ENCODE measurements at regions not wholly inside any gene's neighbourhood (a gene's known extent, or its start where the extent isn't known, plus 50 kb on each side); places are given as distances from the start of the nearest gene placed in this dataset.

GRCh38 chr13:29993716-29994488, 143.5 kb upstream of the UBL3 start:
- H3K27ac ChIP-seq (ENCODE audit: low read length): no peak overlapping the region
- ATAC-seq (replicated peaks in 1 of 4): no peak
- no peak overlapping the region for H3K4me3 ChIP-seq (ENCODE audit: control insufficient read depth in 1 of 2, extremely low read depth in 1 of 2, low read length in 1 of 2)
- ChIA-PET POLR2A (interaction anchor here in 1 of 2 donors (0.6 kb wide), 2 partner anchors 42 to 98 kb away, joined by 4 to 7 read pairs; no protein-coding TSS in a partner anchor), CTCF (interaction anchor here in 1 of 2 donors (0.6 kb wide), 1 partner anchor 125 kb away, joined by 3 read pairs; no protein-coding TSS in a partner anchor)
- Mint-ChIP-seq H3K36me3 (no peaks in the 10 kb centered on the region), H3K27me3 (no peaks in the 10 kb centered on the region), H3K27ac (no peak overlapping the region), H3K4me3 (no peak overlapping the region), H3K9me3 (no peaks in the 10 kb centered on the region), H3K4me1 (no peaks in the 10 kb centered on the region)
- 56% methylated on average over 5 of the region's 12 CpGs for WGBS (ENCODE audit: insufficient coverage)
- DNase-seq: no peak
- no peaks in the 10 kb centered on the region for H3K4me1 ChIP-seq (ENCODE audit: control insufficient read depth in 1 of 2, extremely low read depth in 1 of 2, insufficient read depth in 2 of 2, low read length in 2 of 2)
- no peaks in the 10 kb centered on the region for H3K36me3 ChIP-seq (ENCODE audit: control insufficient read depth in 2 of 2, extremely low read depth in 1 of 2, insufficient read depth in 1 of 2, low read length in 1 of 2)
- H3K27me3 ChIP-seq (replicated peaks in 1 of 2; ENCODE audit: control insufficient read depth in 2 of 2, extremely low read depth in 1 of 2, insufficient read depth in 2 of 2, low read length in 1 of 2): peaks cover 0 to 2% of the 10 kb centered on the region in 2 experiments
- H3K9me3 ChIP-seq: no peaks in the 10 kb centered on the region

- Mint-ChIP-seq H3K36me3 (peaks cover 1% of the 10 kb centered on the region), H3K27me3 (no peaks in the 10 kb centered on the region), H3K4me1 (no peaks in the 10 kb centered on the region), H3K9me3 (peaks cover 1 to 2% (median 1%) of the 10 kb centered on the region in 3 donors), H3K4me3 (no peak overlapping the region), H3K27ac (no peak overlapping the region)
- DNase-seq (no peak), ATAC-seq (replicated peaks in 1 of 4) (no peak)
- POLR2A ChIA-PET: interaction anchor here in 1 of 2 donors (0.6 kb wide), 1 partner anchor 98 kb away, joined by 7 read pairs; no protein-coding TSS in a partner anchor
- Histone ChIP-seq H3K27ac (ENCODE audit: low read length) (no peak overlapping the region), H3K27me3 (replicated peaks in 1 of 2; ENCODE audit: control insufficient read depth in 2 of 2, extremely low read depth in 1 of 2, insufficient read depth in 2 of 2, low read length in 1 of 2) (peaks cover 0 to 8% of the 10 kb centered on the region in 2 experiments), H3K4me1 (ENCODE audit: control insufficient read depth in 1 of 2, extremely low read depth in 1 of 2, insufficient read depth in 2 of 2, low read length in 2 of 2) (no peaks in the 10 kb centered on the region), H3K36me3 (ENCODE audit: control insufficient read depth in 2 of 2, extremely low read depth in 1 of 2, insufficient read depth in 1 of 2, low read length in 1 of 2) (no peaks in the 10 kb centered on the region), H3K9me3 (no peaks in the 10 kb centered on the region), H3K4me3 (ENCODE audit: control insufficient read depth in 1 of 2, extremely low read depth in 1 of 2, low read length in 1 of 2) (no peak overlapping the region)
- 96% methylated on average over 4 of the region's 4 CpGs for WGBS (ENCODE audit: insufficient coverage)
- CTCF ChIA-PET: no interaction called here
Measured at GRCh38 chr13:29993196-29993595, 142.8 kb upstream of the UBL3 start.

GRCh38 chr13:29991343-29991742, 140.9 kb upstream of the UBL3 start:
- H3K27ac ChIP-seq (ENCODE audit: low read length): no peak overlapping the region
- H3K36me3 ChIP-seq (ENCODE audit: control insufficient read depth in 2 of 2, extremely low read depth in 1 of 2, insufficient read depth in 1 of 2, low read length in 1 of 2): no peaks in the 10 kb centered on the region
- POLR2A ChIA-PET: interaction anchor here in 1 of 2 donors (0.5 kb wide), 1 partner anchor 148 kb away, joined by 3 read pairs; no protein-coding TSS in a partner anchor
- H3K27me3 ChIP-seq (replicated peaks in 1 of 2; ENCODE audit: control insufficient read depth in 2 of 2, extremely low read depth in 1 of 2, insufficient read depth in 2 of 2, low read length in 1 of 2): peaks cover 0 to 8% of the 10 kb centered on the region in 2 experiments
- no peak overlapping the region for H3K4me3 ChIP-seq (ENCODE audit: control insufficient read depth in 1 of 2, extremely low read depth in 1 of 2, low read length in 1 of 2)
- Mint-ChIP-seq H3K4me1 (no peaks in the 10 kb centered on the region), H3K27ac (no peak overlapping the region), H3K36me3 (peaks cover 9% of the 10 kb centered on the region), H3K27me3 (peaks cover 0 to 3% of the 10 kb centered on the region in 2 donors), H3K4me3 (no peak overlapping the region), H3K9me3 (peaks cover 9 to 16% (median 12%) of the 10 kb centered on the region in 3 donors)
- 78% methylated on average over 5 of the region's 6 CpGs for WGBS (ENCODE audit: insufficient coverage)
- H3K4me1 ChIP-seq (ENCODE audit: control insufficient read depth in 1 of 2, extremely low read depth in 1 of 2, insufficient read depth in 2 of 2, low read length in 2 of 2): no peaks in the 10 kb centered on the region
- ATAC-seq (replicated peaks in 1 of 4) (no peak), DNase-seq (no peak)
- CTCF ChIA-PET: no interaction called here
- H3K9me3 ChIP-seq: peaks cover 2% of the 10 kb centered on the region

GRCh38 chr13:29987340-29987739, 136.9 kb upstream of the UBL3 start:
- no peak for DNase-seq
- H3K4me3 ChIP-seq (ENCODE audit: control insufficient read depth in 1 of 2, extremely low read depth in 1 of 2, low read length in 1 of 2): no peak overlapping the region
- Mint-ChIP-seq H3K4me3 (no peak overlapping the region), H3K4me1 (no peaks in the 10 kb centered on the region), H3K27me3 (peaks cover 0 to 3% of the 10 kb centered on the region in 2 donors), H3K27ac (no peak overlapping the region), H3K36me3 (peaks cover 9% of the 10 kb centered on the region), H3K9me3 (peaks cover 9 to 20% (median 12%) of the 10 kb centered on the region in 3 donors)
- no peak overlapping the region for H3K27ac ChIP-seq (ENCODE audit: low read length)
- H3K4me1 ChIP-seq (ENCODE audit: control insufficient read depth in 1 of 2, extremely low read depth in 1 of 2, insufficient read depth in 2 of 2, low read length in 2 of 2): no peaks in the 10 kb centered on the region
- H3K27me3 ChIP-seq (replicated peaks in 1 of 2; ENCODE audit: control insufficient read depth in 2 of 2, extremely low read depth in 1 of 2, insufficient read depth in 2 of 2, low read length in 1 of 2): peaks cover 0 to 8% of the 10 kb centered on the region in 2 experiments
- no peaks in the 10 kb centered on the region for H3K36me3 ChIP-seq (ENCODE audit: control insufficient read depth in 2 of 2, extremely low read depth in 1 of 2, insufficient read depth in 1 of 2, low read length in 1 of 2)
- ChIA-PET CTCF (no interaction called here), POLR2A (no interaction called here)
- no peak for ATAC-seq (replicated peaks in 1 of 4)
- peaks cover 2% of the 10 kb centered on the region for H3K9me3 ChIP-seq

DNA sequence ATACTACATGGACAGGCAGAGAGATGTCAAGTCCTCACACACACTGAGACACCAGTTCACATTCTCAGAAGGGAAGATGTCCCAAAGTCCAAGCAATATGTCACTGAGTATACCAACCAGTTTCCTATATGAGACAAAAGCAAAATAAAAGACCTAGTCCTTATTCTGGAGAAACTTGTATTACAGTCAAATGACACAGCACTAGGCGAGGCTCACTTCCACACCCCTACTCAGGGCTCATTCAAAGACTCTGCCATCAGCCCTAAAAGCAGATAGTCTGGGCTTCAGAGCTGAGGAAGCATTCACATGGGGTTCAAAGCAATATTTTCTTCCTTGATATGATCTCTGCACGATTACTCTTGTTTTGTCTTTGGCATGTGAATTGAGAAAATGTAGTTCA, 129.9 kb upstream of the UBL3 start:
- DNase-seq (no peak), ATAC-seq (replicated peaks in 1 of 4) (no peak)
- POLR2A ChIA-PET: no interaction called here
- no peak overlapping the region for H3K27ac ChIP-seq (ENCODE audit: low read length)
- Mint-ChIP-seq H3K27ac (no peak overlapping the region), H3K4me3 (no peak overlapping the region), H3K9me3 (peaks cover 0 to 7% (median 4%) of the 10 kb centered on the region in 3 donors), H3K36me3 (no peaks in the 10 kb centered on the region), H3K4me1 (peaks cover 0 to 6% (median under 1%) of the 10 kb centered on the region in 3 donors), H3K27me3 (no peaks in the 10 kb centered on the region)
- no peaks in the 10 kb centered on the region for H3K27me3 ChIP-seq (replicated peaks in 1 of 2; ENCODE audit: control insufficient read depth in 2 of 2, extremely low read depth in 1 of 2, insufficient read depth in 2 of 2, low read length in 1 of 2)
- CTCF ChIA-PET: no interaction called here
- no peak overlapping the region for H3K4me3 ChIP-seq (ENCODE audit: control insufficient read depth in 1 of 2, extremely low read depth in 1 of 2, low read length in 1 of 2)
- H3K9me3 ChIP-seq: no peaks in the 10 kb centered on the region
- H3K36me3 ChIP-seq (ENCODE audit: control insufficient read depth in 2 of 2, extremely low read depth in 1 of 2, insufficient read depth in 1 of 2, low read length in 1 of 2): no peaks in the 10 kb centered on the region
- H3K4me1 ChIP-seq (ENCODE audit: control insufficient read depth in 1 of 2, extremely low read depth in 1 of 2, insufficient read depth in 2 of 2, low read length in 2 of 2): no peaks in the 10 kb centered on the region
- 80% methylated on average over 1 of the region's 2 CpGs for WGBS (ENCODE audit: insufficient coverage)

DNA sequence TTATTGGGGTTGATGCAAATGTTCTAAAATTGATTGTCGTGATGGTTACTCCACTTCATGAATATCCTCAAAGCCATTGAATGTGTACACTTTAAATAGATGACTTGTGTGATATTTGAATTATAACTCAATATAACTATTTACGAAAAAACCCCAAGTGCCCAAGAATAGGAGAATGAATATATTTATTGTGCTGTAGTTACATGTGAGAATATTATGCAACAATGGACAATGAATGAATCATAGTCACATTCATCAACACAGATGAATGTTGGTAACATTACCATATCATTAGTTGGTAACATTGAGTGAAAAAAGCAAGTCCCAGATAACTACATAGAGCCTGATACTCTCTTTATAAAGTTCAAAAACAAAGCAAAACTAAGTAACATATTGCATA, 127.8 kb upstream of the UBL3 start:
- no peaks in the 10 kb centered on the region for H3K9me3 ChIP-seq
- no peaks in the 10 kb centered on the region for H3K4me1 ChIP-seq (ENCODE audit: control insufficient read depth in 1 of 2, extremely low read depth in 1 of 2, insufficient read depth in 2 of 2, low read length in 2 of 2)
- H3K27ac ChIP-seq (ENCODE audit: low read length): no peak overlapping the region
- no peak overlapping the region for H3K4me3 ChIP-seq (ENCODE audit: control insufficient read depth in 1 of 2, extremely low read depth in 1 of 2, low read length in 1 of 2)
- H3K36me3 ChIP-seq (ENCODE audit: control insufficient read depth in 2 of 2, extremely low read depth in 1 of 2, insufficient read depth in 1 of 2, low read length in 1 of 2): no peaks in the 10 kb centered on the region
- Mint-ChIP-seq H3K36me3 (no peaks in the 10 kb centered on the region), H3K4me1 (peaks cover 0 to 8% (median 6%) of the 10 kb centered on the region in 3 donors), H3K9me3 (peaks cover 0 to 7% (median 4%) of the 10 kb centered on the region in 3 donors), H3K27ac (no peak overlapping the region), H3K27me3 (no peaks in the 10 kb centered on the region), H3K4me3 (no peak overlapping the region)
- WGBS (ENCODE audit: insufficient coverage): no CpG with 5 or more reads among the region's 2 CpGs
- ChIA-PET POLR2A (no interaction called here), CTCF (interaction anchor here in 1 of 2 donors (0.5 kb wide), 1 partner anchor 104 kb away, joined by 3 read pairs; no protein-coding TSS in a partner anchor)
- DNase-seq (no peak), ATAC-seq (replicated peaks in 1 of 4) (no peak)
- no peaks in the 10 kb centered on the region for H3K27me3 ChIP-seq (replicated peaks in 1 of 2; ENCODE audit: control insufficient read depth in 2 of 2, extremely low read depth in 1 of 2, insufficient read depth in 2 of 2, low read length in 1 of 2)

Measured in T-cell (primary cell).